CD1c-positive myeloid dendritic cell (primary cell): ENCODE measurements at regions not wholly inside any gene's neighbourhood (a gene's known extent, or its start where the extent isn't known, plus 50 kb on each side); places are given as distances from the start of the nearest gene placed in this dataset.
"Not testable (repeated sequence)": the region's sequence is repeated elsewhere in the genome, so short reads cannot be mapped to it uniquely, and the experiment has no call there.

Source experiments
- DNase-seq: peaks from one replicate; pipeline ENCODE4 v3.0.0-alpha.2; 2016; ENCODE audit errors: extremely low spot score

- DNase-seq, result no peak
Observed at GRCh38 chr19:5259750-5260149, 80.9 kb downstream of the PTPRS start.

GRCh38 chr19:5257155-5258045 lies 83.2 kb downstream of the PTPRS start:
- DNase-seq, result no peak

DNA sequence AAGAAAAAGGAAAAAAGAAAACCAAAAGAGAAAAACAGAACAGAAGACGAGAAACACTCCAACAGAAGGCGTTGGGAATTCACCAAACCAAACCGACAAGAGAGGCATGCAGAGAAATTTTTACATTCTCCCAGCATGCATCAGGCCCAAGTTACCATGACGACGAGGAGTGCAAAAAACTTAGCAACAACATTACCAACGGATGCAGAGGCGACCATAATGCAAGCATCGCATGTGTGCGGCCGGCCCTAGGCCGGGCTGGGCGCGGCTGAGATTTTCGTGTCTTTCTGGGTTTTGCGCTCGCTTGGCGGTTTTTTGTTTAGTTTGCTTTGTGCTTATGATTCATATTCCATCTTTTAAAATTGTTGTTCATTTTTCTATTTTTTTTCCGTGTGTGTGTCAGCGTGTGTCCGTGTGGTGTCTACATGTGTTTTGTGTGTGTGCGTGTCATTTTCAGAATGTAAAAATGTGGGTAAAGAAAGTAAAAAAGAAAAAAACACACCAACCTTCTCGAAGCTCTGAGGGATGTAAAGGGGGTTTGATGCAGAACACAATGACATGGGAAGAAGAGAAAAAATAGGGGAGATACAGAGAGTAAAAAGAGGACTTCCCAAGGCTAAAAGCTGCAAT lies 84.9 kb downstream of the PTPRS start:
- DNase-seq, result no peak

- no peak for DNase-seq
Observed at GRCh38 chr19:5254944-5255343, 85.7 kb downstream of the PTPRS start.

- DNase-seq, result no peak
Observed at GRCh38 chr19:5254543-5254942, 86.1 kb downstream of the PTPRS start.

- no peak for DNase-seq
Observed at GRCh38 chr19:5253406-5254110, 87.1 kb downstream of the PTPRS start.

GRCh38 chr19:5251096-5252065 lies 89.2 kb downstream of the PTPRS start:
- DNase-seq, result no peak

DNA sequence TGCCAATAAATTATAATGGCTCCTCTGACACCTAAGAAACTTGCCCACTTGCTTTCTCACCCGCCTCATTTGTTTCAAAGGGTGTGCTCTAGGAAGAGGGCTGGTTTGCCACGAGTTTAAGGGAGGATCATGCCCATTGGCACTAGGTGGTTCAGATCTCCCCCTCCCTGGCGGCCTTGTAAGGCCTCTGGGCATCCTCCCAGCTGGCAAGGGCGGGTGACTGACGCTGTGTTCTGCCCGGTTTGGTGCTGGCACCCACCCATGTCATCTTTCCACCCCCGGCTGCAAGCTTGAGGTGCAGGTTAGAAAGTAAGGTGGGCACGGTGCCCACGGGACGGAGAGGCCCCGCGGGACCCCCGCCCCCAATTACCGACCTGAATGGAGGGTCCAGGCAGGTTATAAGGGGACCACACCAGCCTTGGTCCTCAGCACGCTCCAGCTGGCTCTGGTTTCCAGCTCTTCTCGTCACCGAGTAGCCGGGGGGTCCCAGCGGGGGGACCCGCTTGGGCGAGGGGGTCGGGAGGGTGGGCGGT lies 90.4 kb downstream of the PTPRS start:
- DNase-seq, result no peak

GRCh38 chr19:5249526-5249925 lies 91.1 kb downstream of the PTPRS start:
- no peak for DNase-seq

GRCh38 chr19:5247957-5248705 lies 92.5 kb downstream of the PTPRS start:
- no peak for DNase-seq

- no peak for DNase-seq
Observed at GRCh38 chr19:5246554-5247155, 94.0 kb downstream of the PTPRS start.

DNA sequence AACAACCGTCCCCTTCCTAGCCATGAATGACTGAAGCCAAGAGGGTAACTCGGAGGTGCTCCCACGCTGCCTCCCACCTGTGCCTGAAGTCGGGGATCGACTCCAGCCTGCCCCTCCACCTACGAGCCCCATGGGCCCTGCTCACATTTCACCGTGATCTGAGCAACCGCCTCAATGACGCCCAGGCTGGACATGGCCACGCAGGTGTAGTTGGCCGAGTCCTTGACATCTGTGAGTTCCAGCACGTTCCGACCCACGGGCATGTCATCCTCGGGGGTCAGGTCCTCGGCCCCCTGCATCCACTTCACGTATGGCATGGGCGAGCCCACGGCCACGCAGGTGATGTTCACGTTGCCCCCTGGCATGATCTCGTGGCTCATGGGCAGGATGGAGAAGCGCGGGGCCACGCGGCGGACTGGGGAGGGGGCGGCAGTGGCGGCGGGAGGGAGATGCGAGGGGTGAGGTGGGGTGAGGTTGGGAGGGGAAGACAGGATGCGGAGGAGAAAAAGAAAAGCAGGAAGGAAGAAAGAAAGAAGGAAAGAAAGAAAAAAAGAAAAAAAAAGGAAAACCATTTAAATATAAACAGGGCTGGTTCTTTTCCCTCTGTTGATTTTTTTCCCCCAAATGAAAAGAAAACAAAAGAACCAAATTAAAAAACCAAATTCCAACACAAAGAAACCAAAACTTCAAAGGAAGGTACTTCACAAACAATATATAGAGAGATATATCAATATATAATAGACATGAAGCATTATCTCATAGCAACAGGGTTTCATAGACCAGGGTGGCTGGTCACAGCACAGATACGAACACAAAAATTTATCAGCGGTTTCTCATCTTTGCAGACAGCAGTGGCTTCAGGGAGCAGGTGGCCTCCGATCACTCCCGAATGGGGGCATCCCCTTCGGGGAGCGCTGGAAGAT lies 94.7 kb downstream of the PTPRS start:
- DNase-seq, result no peak

DNA sequence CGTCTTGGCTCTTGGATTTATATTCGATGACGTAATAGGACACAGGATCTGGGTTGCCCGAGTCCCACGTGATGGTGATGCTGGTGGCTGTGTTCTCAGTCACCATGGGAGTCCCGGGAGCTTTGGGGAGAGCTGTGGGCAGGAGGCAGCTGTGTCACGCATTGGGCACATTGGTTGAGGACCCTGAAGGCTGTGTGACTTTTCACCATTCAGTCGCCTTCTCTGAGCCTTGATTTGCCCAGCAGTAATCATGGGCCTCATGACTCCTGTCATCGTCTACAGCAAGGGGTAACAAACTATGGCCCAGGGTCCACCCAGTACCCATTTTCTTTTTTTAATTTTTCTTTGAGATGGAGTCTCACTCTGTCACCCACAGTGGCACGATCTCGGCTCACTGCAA lies 96.3 kb downstream of the PTPRS start:
- no peak for DNase-seq

DNA sequence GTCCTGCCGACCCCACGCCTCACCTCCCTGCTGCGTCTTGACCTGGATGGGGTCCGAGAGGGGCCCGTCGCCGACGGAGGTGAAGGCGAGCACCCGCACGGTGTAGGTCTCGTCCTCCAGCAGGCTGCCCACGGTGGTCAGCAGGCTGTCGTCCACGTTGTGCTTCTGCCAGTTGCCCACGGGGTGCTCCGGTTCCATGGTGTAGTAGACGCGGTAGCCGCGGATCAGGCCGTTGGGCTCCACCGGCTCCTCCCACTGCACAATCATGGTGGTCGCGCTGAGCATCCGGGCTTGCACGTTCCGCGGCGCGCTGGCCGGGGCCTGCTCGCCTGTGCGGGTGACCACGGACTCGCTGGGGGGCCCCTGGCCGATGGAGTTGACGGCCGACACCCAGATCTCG lies 96.7 kb downstream of the PTPRS start:
- DNase-seq, result no peak

DNA sequence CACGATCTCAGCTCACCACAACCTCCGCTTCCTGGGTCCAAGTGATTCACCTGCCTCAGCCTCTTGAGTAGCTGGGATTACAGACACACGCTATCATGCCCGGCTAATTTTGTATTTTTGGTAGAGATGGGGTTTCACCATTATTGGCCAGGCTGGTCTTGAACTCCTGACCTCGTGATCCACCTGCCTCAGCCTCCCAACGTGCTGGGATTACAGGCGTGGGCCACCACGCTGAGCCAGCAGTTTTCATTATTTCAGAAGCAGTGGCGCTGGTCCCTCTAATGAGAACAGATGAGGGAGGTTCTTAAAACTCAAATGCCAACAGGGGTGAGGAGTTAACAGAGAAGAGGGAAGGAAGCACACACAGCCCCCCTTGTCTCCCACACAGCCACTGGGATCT lies 98.7 kb downstream of the PTPRS start:
- not testable (repeated sequence) for DNase-seq

DNA sequence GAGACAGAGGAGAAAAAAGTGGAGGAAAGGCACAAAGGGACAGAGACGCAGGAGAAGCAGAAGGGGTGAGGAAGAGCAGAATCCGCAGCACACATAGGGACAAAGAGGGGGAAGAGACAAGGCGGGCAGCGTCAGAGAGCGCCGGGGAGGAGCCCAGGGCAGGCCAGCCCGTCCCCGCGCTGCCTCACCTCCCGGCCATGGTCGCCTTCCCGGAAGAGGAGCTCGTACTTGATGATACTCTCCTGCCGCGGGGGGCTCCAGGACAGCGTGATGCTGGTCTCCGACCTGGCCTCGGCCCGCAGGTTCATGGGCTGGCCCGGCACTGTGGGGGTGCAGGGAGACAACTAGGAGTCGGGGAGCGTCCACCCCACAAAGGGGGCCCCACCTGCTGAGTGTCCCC lies 100.6 kb downstream of the PTPRS start:
- no peak for DNase-seq

- no peak for DNase-seq
Observed at GRCh38 chr19:5238700-5239099, 101.9 kb downstream of the PTPRS start.

DNA sequence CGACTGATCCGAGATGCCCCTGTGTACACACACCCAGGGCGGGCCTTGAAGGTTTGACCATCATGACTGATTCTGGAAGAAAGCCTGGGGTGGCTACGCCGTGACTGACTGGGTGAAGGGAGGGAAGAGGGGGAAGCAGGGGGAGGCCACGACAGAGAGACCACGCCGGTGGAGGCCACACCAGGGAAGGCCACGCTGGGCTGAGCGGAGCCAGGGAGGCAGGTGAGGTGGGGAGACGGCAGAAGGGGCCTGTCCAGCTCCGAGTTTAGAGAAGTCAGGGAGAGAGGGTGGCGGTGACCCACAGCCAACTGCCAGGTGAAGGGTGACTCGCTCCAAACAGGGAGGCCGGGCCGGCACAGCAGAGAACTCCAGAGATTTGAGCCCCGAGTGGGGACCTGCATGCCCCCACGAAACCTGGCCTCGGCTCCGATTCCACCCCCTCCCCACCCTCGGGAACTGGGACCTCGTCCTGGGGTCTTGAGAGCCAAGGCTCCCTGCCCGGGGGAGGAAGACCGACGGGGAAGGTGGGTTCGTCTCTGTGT lies 102.6 kb downstream of the PTPRS start:
- no peak for DNase-seq
